ENCODE measurements at regions not wholly inside any gene's neighbourhood (a gene's known extent, or its start where the extent isn't known, plus 50 kb on each side); places are given as distances from the start of the nearest gene placed in this dataset.

DNA sequence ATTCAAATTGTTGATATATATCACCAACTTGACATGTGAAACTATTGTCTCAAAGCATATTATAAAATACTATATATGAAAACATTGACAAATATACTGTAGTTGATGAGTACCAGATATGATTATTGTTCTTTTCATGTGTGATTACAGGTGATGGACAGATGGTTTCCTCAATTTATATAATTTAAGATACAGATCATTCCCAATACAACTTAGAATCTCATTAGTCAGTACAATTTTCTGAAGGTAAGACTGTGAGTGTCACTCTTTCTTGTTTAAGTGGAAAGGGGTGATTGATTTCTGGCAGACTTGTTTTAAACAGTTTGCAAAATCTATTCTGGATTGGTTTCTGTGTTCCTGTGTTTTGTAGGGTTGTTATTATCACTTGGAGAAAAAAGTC, 498.8 kb downstream of the IRS2 start:
- TF ChIP-seq EZH2 (IDR thresholded peaks at IDR 0.05) (no peak), POLR2AphosphoS5 (IDR thresholded peaks at IDR 0.05; ENCODE audit: borderline replicate concordance, low read depth, low read length) (no peak), FOXP2 (optimal IDR thresholded peaks at IDR 0.05; ENCODE audit: control extremely low read depth, extremely low read length, insufficient read depth) (no peak)

Data from SK-N-MC (cell line).